CD4-positive, alpha-beta T cell (primary cell): ENCODE measurements at regions not wholly inside any gene's neighbourhood (a gene's known extent, or its start where the extent isn't known, plus 50 kb on each side); places are given as distances from the start of the nearest gene placed in this dataset.

ENCODE experiments used
- ATAC-seq: fragments of 200-7000 bp; cut with Tn5 transposase; one replicate; pipeline ENCODE4 v1.10.0; 2022; ENCODE audit warnings: mild to moderate bottlenecking; ENCODE audit not compliant: poor library complexity
- CTCF ChIA-PET: fragments of 350-600 bp; sonication (Branson Sonifier 250); formaldehyde crosslinking; loops from one replicate; lab custom pipeline; 2021; ENCODE audit warnings: antibody characterized with exemption, inconsistent platforms; lab: Charles Lee
- POLR2A ChIA-PET: fragments of 350-600 bp; sonication (Branson Sonifier 250); formaldehyde crosslinking; loops from one replicate; lab custom pipeline; 2021; ENCODE audit warnings: antibody characterized with exemption, inconsistent platforms; lab: Charles Lee
- DNase-seq, 14 experiments: peaks; one replicate each; pipeline ENCODE4 v3.0.0-alpha.2; 2013 to 2020; ENCODE audit warnings: mixed read lengths in 2 of 14
- H3K27ac ChIP-seq, 2 donors: one replicate each; pipeline versions ENCODE4 v1.5.1 to v1.7.0; 2013; ENCODE audit warnings: low read length in 2 of 2, low read depth in 1 of 2, mild to moderate bottlenecking in 1 of 2
- H3K27me3 ChIP-seq, 2 experiments: 1 replicate in 1 of 2; 2 replicates in 1 of 2; pipeline versions ENCODE4 v1.6.1 to v1.7.0; 2013; ENCODE audit warnings: low read length in 2 of 2, control low read depth in 1 of 2, mild to moderate bottlenecking in 1 of 2, moderate library complexity in 1 of 2; ENCODE audit not compliant: insufficient read depth in 2 of 2, control insufficient read depth in 1 of 2
- H3K36me3 ChIP-seq: one replicate; pipeline ENCODE4 v1.6.1; 2013; ENCODE audit warnings: low read length, control low read depth; ENCODE audit not compliant: insufficient read depth
- H3K4me1 ChIP-seq: one replicate; pipeline ENCODE4 v1.6.1; 2013; ENCODE audit warnings: low read length, control low read depth; ENCODE audit not compliant: insufficient read depth
- H3K4me3 ChIP-seq: one replicate; pipeline ENCODE4 v1.5.1; 2013; ENCODE audit warnings: mild to moderate bottlenecking, low read length, moderate library complexity
- H3K9me3 ChIP-seq, 2 experiments: 1 replicate in 1 of 2; 2 replicates in 1 of 2; pipeline versions ENCODE4 v1.6.1 to v1.7.0; 2013; ENCODE audit warnings: low read length in 2 of 2, mild to moderate bottlenecking in 2 of 2, control low read depth in 1 of 2, moderate library complexity in 1 of 2; ENCODE audit not compliant: control insufficient read depth in 1 of 2, insufficient read depth in 1 of 2
- H3K27ac Mint-ChIP-seq: one replicate; pipeline ENCODE4 v1.8.0; 2020; ENCODE audit warnings: mixed read lengths
- H3K27me3 Mint-ChIP-seq: one replicate; pipeline ENCODE4 v1.8.0; 2021; ENCODE audit warnings: mixed read lengths
- H3K36me3 Mint-ChIP-seq: one replicate; pipeline ENCODE4 v1.8.0; 2021; ENCODE audit warnings: low read depth, mixed read lengths
- H3K4me1 Mint-ChIP-seq: one replicate; pipeline ENCODE4 v1.8.0; 2021; ENCODE audit warnings: low read depth, mixed read lengths
- H3K4me3 Mint-ChIP-seq: one replicate; pipeline ENCODE4 v1.8.0; 2020; ENCODE audit warnings: mild to moderate bottlenecking, mixed read lengths
- H3K9me3 Mint-ChIP-seq: one replicate; pipeline ENCODE4 v1.8.0; 2020; ENCODE audit warnings: mixed read lengths
- CTCF ChIP-seq: fragments of 200-600 bp; IDR thresholded peaks from one replicate; pipeline ENCODE4 v1.8.0; 2022; ENCODE audit warnings: antibody characterized with exemption, mild to moderate bottlenecking
- intact Hi-C, 2 experiments: fragments of 100-400 bp; cut with DNase I in 1 of 2; cut with micrococcal nuclease in 1 of 2; formaldehyde crosslinking; loops; one replicate each; pipeline versions ENCODE4 v1.15.1 to v1.9.0; 2023 to 2025; cut with DNase I, micrococcal nuclease

GRCh38 chr14:26913786-26914185 lies 316.0 kb upstream of the NOVA1 start:
- intact Hi-C loops, result no loop called here
- Mint-ChIP-seq H3K4me3 (no peak overlapping the region), H3K4me1 (no peaks in the 10 kb centered on the region), H3K36me3 (no peaks in the 10 kb centered on the region), H3K27ac (no peak overlapping the region), H3K9me3 (peaks cover 13% of the 10 kb centered on the region), H3K27me3 (no peaks in the 10 kb centered on the region)
- TF ChIP-seq CTCF, result no peak
- no peak overlapping the region for H3K27ac ChIP-seq
- H3K4me1 ChIP-seq, result no peaks in the 10 kb centered on the region
- no peaks in the 10 kb centered on the region for H3K36me3 ChIP-seq
- ChIA-PET CTCF (no interaction called here), POLR2A (no interaction called here)
- no peak for DNase-seq
- H3K4me3 ChIP-seq, result no peak overlapping the region
- peaks cover 0 to 3% of the 10 kb centered on the region in 2 experiments for H3K9me3 ChIP-seq
- H3K27me3 ChIP-seq, result no peaks in the 10 kb centered on the region
- no peak for ATAC-seq

GRCh38 chr14:26917086-26917485 lies 319.3 kb upstream of the NOVA1 start:
- H3K27ac Mint-ChIP-seq, result no peak overlapping the region
- H3K4me3 ChIP-seq, result no peak overlapping the region
- no peaks in the 10 kb centered on the region for H3K4me1 Mint-ChIP-seq
- H3K36me3 Mint-ChIP-seq, result no peaks in the 10 kb centered on the region
- H3K9me3 Mint-ChIP-seq, result peaks cover 13% of the 10 kb centered on the region
- intact Hi-C loops, result no loop called here
- no peaks in the 10 kb centered on the region for H3K27me3 Mint-ChIP-seq
- H3K4me1 ChIP-seq, result no peaks in the 10 kb centered on the region
- H3K36me3 ChIP-seq, result no peaks in the 10 kb centered on the region
- no peak overlapping the region for H3K27ac ChIP-seq
- ATAC-seq (no peak), DNase-seq (no peak)
- TF ChIP-seq CTCF, result no peak
- H3K9me3 ChIP-seq, result peaks cover 0 to 3% of the 10 kb centered on the region in 2 experiments
- CTCF ChIA-PET, result no interaction called here
- H3K27me3 ChIP-seq, result no peaks in the 10 kb centered on the region
- no peak overlapping the region for H3K4me3 Mint-ChIP-seq
- POLR2A ChIA-PET, result no interaction called here

- Histone ChIP-seq H3K27ac (no peak overlapping the region), H3K4me1 (no peaks in the 10 kb centered on the region), H3K4me3 (no peak overlapping the region), H3K27me3 (no peaks in the 10 kb centered on the region), H3K9me3 (peaks cover 0 to 4% of the 10 kb centered on the region in 2 experiments), H3K36me3 (no peaks in the 10 kb centered on the region)
- peaks cover 3% of the 10 kb centered on the region for H3K9me3 Mint-ChIP-seq
- no peak for TF ChIP-seq CTCF
- no peak for DNase-seq
- CTCF ChIA-PET, result no interaction called here
- H3K4me1 Mint-ChIP-seq, result no peaks in the 10 kb centered on the region
- ATAC-seq, result no peak
- H3K4me3 Mint-ChIP-seq, result no peak overlapping the region
- H3K36me3 Mint-ChIP-seq, result no peaks in the 10 kb centered on the region
- intact Hi-C loops, result no loop called here
- no peak overlapping the region for H3K27ac Mint-ChIP-seq
- POLR2A ChIA-PET, result no interaction called here
- H3K27me3 Mint-ChIP-seq, result no peaks in the 10 kb centered on the region
Measured at GRCh38 chr14:26925876-26926584, 328.2 kb upstream of the NOVA1 start.
